Activated B cell treated with CpG ODN at 0.5 μM for 24 hours (primary cell): ENCODE measurements at regions not wholly inside any gene's neighbourhood (a gene's known extent, or its start where the extent isn't known, plus 50 kb on each side); places are given as distances from the start of the nearest gene placed in this dataset.

Experiments used
- ATAC-seq: fragments of 200-7000 bp; cut with Tn5 transposase; one replicate; pipeline ENCODE4 v1.10.0; 2021; ENCODE audit warnings: low read depth, mild to moderate bottlenecking, moderate library complexity
- CTCF ChIA-PET: fragments of 350-600 bp; sonication (Branson Sonifier 250); formaldehyde crosslinking; loops from one replicate; lab custom pipeline; 2021; ENCODE audit warnings: antibody characterized with exemption; lab: Charles Lee
- POLR2A ChIA-PET: fragments of 350-600 bp; sonication (Branson Sonifier 250); formaldehyde crosslinking; loops from one replicate; lab custom pipeline; 2021; ENCODE audit warnings: antibody characterized with exemption; lab: Charles Lee
- DNase-seq: peaks from one replicate; pipeline ENCODE4 v3.0.0; 2022
- H3K27ac Mint-ChIP-seq: one replicate; pipeline ENCODE4 v1.8.0; 2020; ENCODE audit warnings: mixed read lengths
- H3K27me3 Mint-ChIP-seq: one replicate; pipeline ENCODE4 v1.8.0; 2021; ENCODE audit warnings: mixed read lengths
- H3K36me3 Mint-ChIP-seq: one replicate; pipeline ENCODE4 v1.8.0; 2021; ENCODE audit warnings: low read depth, mixed read lengths
- H3K4me1 Mint-ChIP-seq: one replicate; pipeline ENCODE4 v1.8.0; 2021; ENCODE audit warnings: mixed read lengths
- H3K4me3 Mint-ChIP-seq: one replicate; pipeline ENCODE4 v1.8.0; 2020; ENCODE audit warnings: mild to moderate bottlenecking, mixed read lengths
- H3K9me3 Mint-ChIP-seq: one replicate; pipeline ENCODE4 v1.8.0; 2020; ENCODE audit warnings: mixed read lengths
- CTCF ChIP-seq: fragments of 200-600 bp; IDR thresholded peaks from one replicate; pipeline ENCODE4 v1.8.0; 2022; ENCODE audit warnings: antibody characterized with exemption, mild to moderate bottlenecking
- intact Hi-C: fragments of 100-400 bp; cut with micrococcal nuclease; formaldehyde crosslinking; loops from one replicate; pipeline ENCODE4 v1.15.1; 2024

- no peak overlapping the region for H3K27ac Mint-ChIP-seq
- H3K4me1 Mint-ChIP-seq, result no peaks in the 10 kb centered on the region
- POLR2A ChIA-PET, result interaction anchor here (1.1 kb wide), 1 partner anchor 20 kb away, joined by 5 read pairs; no protein-coding TSS in a partner anchor
- ATAC-seq, result no peak
- no peak for TF ChIP-seq CTCF
- no peaks in the 10 kb centered on the region for H3K36me3 Mint-ChIP-seq
- H3K4me3 Mint-ChIP-seq, result no peak overlapping the region
- CTCF ChIA-PET, result no interaction called here
- no peaks in the 10 kb centered on the region for H3K27me3 Mint-ChIP-seq
- no peak for DNase-seq
- H3K9me3 Mint-ChIP-seq, result no peaks in the 10 kb centered on the region
- intact Hi-C loops, result no loop called here
These were observed 85.4 kb downstream of the TMEM167A start for GRCh38 chr5:82991678-82992323.

- no peak overlapping the region for H3K4me3 Mint-ChIP-seq
- no peak overlapping the region for H3K27ac Mint-ChIP-seq
- no peaks in the 10 kb centered on the region for H3K27me3 Mint-ChIP-seq
- ChIA-PET POLR2A (interaction anchor here (1.1 kb wide), 1 partner anchor 21 kb away, joined by 5 read pairs; no protein-coding TSS in a partner anchor), CTCF (no interaction called here)
- intact Hi-C loops, result no loop called here
- ATAC-seq (no peak), DNase-seq (no peak)
- H3K4me1 Mint-ChIP-seq, result no peaks in the 10 kb centered on the region
- H3K9me3 Mint-ChIP-seq, result no peaks in the 10 kb centered on the region
- H3K36me3 Mint-ChIP-seq, result no peaks in the 10 kb centered on the region
- no peak for TF ChIP-seq CTCF
These were observed 86.1 kb downstream of the TMEM167A start for GRCh38 chr5:82991059-82991458.

- DNase-seq (no peak), ATAC-seq (no peak)
- Mint-ChIP-seq H3K36me3 (no peaks in the 10 kb centered on the region), H3K27me3 (peaks cover 2% of the 10 kb centered on the region), H3K4me3 (no peak overlapping the region), H3K27ac (no peak overlapping the region), H3K4me1 (no peaks in the 10 kb centered on the region), H3K9me3 (no peaks in the 10 kb centered on the region)
- ChIA-PET POLR2A (no interaction called here), CTCF (no interaction called here)
- intact Hi-C loops, result no loop called here
- no peak for TF ChIP-seq CTCF
These were observed 90.0 kb downstream of the TMEM167A start for GRCh38 chr5:82987188-82987587.

GRCh38 chr5:82986404-82986803, 90.8 kb downstream of the TMEM167A start:
- no peaks in the 10 kb centered on the region for H3K4me1 Mint-ChIP-seq
- DNase-seq (no peak), ATAC-seq (no peak)
- H3K27ac Mint-ChIP-seq, result no peak overlapping the region
- intact Hi-C loops, result no loop called here
- H3K9me3 Mint-ChIP-seq, result no peaks in the 10 kb centered on the region
- no peaks in the 10 kb centered on the region for H3K36me3 Mint-ChIP-seq
- ChIA-PET POLR2A (no interaction called here), CTCF (no interaction called here)
- TF ChIP-seq CTCF, result no peak
- H3K27me3 Mint-ChIP-seq, result peaks cover 2% of the 10 kb centered on the region
- H3K4me3 Mint-ChIP-seq, result no peak overlapping the region

- Mint-ChIP-seq H3K27me3 (peaks cover 2% of the 10 kb centered on the region), H3K9me3 (no peaks in the 10 kb centered on the region), H3K36me3 (no peaks in the 10 kb centered on the region), H3K27ac (no peak overlapping the region), H3K4me3 (no peak overlapping the region), H3K4me1 (no peaks in the 10 kb centered on the region)
- ChIA-PET CTCF (no interaction called here), POLR2A (no interaction called here)
- ATAC-seq (no peak), DNase-seq (no peak)
- intact Hi-C loops, result no loop called here
- no peak for TF ChIP-seq CTCF
These were observed 91.4 kb downstream of the TMEM167A start for GRCh38 chr5:82985763-82986162.
